Activated gamma-delta T cell (primary cell): ENCODE measurements at regions not wholly inside any gene's neighbourhood (a gene's known extent, or its start where the extent isn't known, plus 50 kb on each side); places are given as distances from the start of the nearest gene placed in this dataset.

Experiments used
- DNase-seq: peaks from one replicate; lab custom pipeline; 2025; lab: John Stamatoyannopoulos, UW

- DNase-seq: no peak
Measured at GRCh38 chr15:62469874-62470688, 305.0 kb upstream of the C2CD4B start.

- no peak for DNase-seq
Measured at GRCh38 chr15:62472616-62473299, 307.7 kb upstream of the C2CD4B start.

- DNase-seq: no peak
Measured at GRCh38 chr15:62474021-62474770, 309.1 kb upstream of the C2CD4B start.

- no peak for DNase-seq
Measured at GRCh38 chr15:62474771-62475124, 309.7 kb upstream of the C2CD4B start.

GRCh38 chr15:62475591-62475990, 310.5 kb upstream of the C2CD4B start:
- DNase-seq: no peak

GRCh38 chr15:62476163-62476562, 311.1 kb upstream of the C2CD4B start:
- DNase-seq: no peak

GRCh38 chr15:62477929-62478328, 312.8 kb upstream of the C2CD4B start:
- no peak for DNase-seq

GRCh38 chr15:62482785-62483429, 317.8 kb upstream of the C2CD4B start:
- DNase-seq: no peak

GRCh38 chr15:62483814-62484213, 318.7 kb upstream of the C2CD4B start:
- DNase-seq: no peak

GRCh38 chr15:62485170-62485720, 320.2 kb upstream of the C2CD4B start:
- DNase-seq: no peak

GRCh38 chr15:62486041-62486440, 321.0 kb upstream of the C2CD4B start:
- DNase-seq: no peak

- no peak for DNase-seq
Measured at GRCh38 chr15:62488387-62488786, 323.3 kb upstream of the C2CD4B start.

GRCh38 chr15:62491642-62492041, 326.6 kb upstream of the C2CD4B start:
- no peak for DNase-seq

GRCh38 chr15:62492900-62493299, 327.8 kb upstream of the C2CD4B start:
- no peak for DNase-seq

GRCh38 chr15:62494197-62494596, 329.1 kb upstream of the C2CD4B start:
- DNase-seq: no peak

GRCh38 chr15:62495670-62496614, 330.9 kb upstream of the C2CD4B start:
- DNase-seq: no peak

- DNase-seq: no peak
Measured at GRCh38 chr15:62497356-62497755, 332.3 kb upstream of the C2CD4B start.

GRCh38 chr15:62498278-62498677, 333.2 kb upstream of the C2CD4B start:
- no peak for DNase-seq

GRCh38 chr15:62498712-62499111, 333.6 kb upstream of the C2CD4B start:
- no peak for DNase-seq

- no peak for DNase-seq
Measured at GRCh38 chr15:62500325-62500724, 335.2 kb upstream of the C2CD4B start.

- DNase-seq: no peak
Measured at GRCh38 chr15:62502451-62502850, 337.4 kb upstream of the C2CD4B start.
